H9 (cell line): ENCODE measurements at regions not wholly inside any gene's neighbourhood (a gene's known extent, or its start where the extent isn't known, plus 50 kb on each side); places are given as distances from the start of the nearest gene placed in this dataset.
A peak's percentile ranks its signal among the peaks of the same experiment; 100 is the strongest.

Source experiments
- DNase-seq: peaks from one replicate; pipeline ENCODE4 v3.0.0-alpha.2; 2017
- H2AFZ ChIP-seq: one replicate; pipeline ENCODE4 v1.6.1; 2013; ENCODE audit warnings: mild to moderate bottlenecking, low read length, control low read depth, moderate library complexity
- H2AK5ac ChIP-seq: 2 replicates; pipeline ENCODE4 v1.6.1; 2013; ENCODE audit warnings: low read length, control low read depth, mixed read lengths; ENCODE audit not compliant: insufficient read length
- H2BK120ac ChIP-seq: one replicate; pipeline ENCODE4 v1.6.1; 2013; ENCODE audit warnings: low read depth, mild to moderate bottlenecking, low read length, control low read depth, inconsistent platforms; ENCODE audit not compliant: poor library complexity, severe bottlenecking
- H2BK12ac ChIP-seq: 2 replicates; pipeline ENCODE4 v1.6.1; 2013; ENCODE audit warnings: low read length, control low read depth, mixed read lengths, low read depth; ENCODE audit not compliant: insufficient read length
- H2BK15ac ChIP-seq: 2 replicates; pipeline ENCODE4 v1.6.1; 2013; ENCODE audit warnings: low read depth, low read length, control low read depth
- H2BK20ac ChIP-seq: one replicate; pipeline ENCODE4 v1.6.1; 2013; ENCODE audit warnings: low read depth, mild to moderate bottlenecking, low read length, control low read depth, inconsistent platforms; ENCODE audit not compliant: poor library complexity, severe bottlenecking
- H2BK5ac ChIP-seq: 2 replicates; pipeline ENCODE4 v1.6.1; 2013; ENCODE audit warnings: low read length, control low read depth, mixed read lengths; ENCODE audit not compliant: insufficient read length
- H3K14ac ChIP-seq: 2 replicates; pipeline ENCODE4 v1.6.1; 2013; ENCODE audit warnings: low read length, control low read depth; ENCODE audit not compliant: insufficient read depth
- H3K18ac ChIP-seq: 2 replicates; pipeline ENCODE4 v1.6.1; 2013; ENCODE audit warnings: low read depth, mild to moderate bottlenecking, mixed read lengths, low read length, control low read depth; ENCODE audit not compliant: insufficient read length
- H3K23ac ChIP-seq: 2 replicates; pipeline ENCODE4 v1.6.1; 2013; ENCODE audit warnings: low read length, control low read depth, mixed read lengths, low read depth; ENCODE audit not compliant: insufficient read length
- H3K23me2 ChIP-seq: 2 replicates; pipeline ENCODE4 v1.6.1; 2013; ENCODE audit warnings: low read depth, mild to moderate bottlenecking, mixed read lengths, low read length, control low read depth; ENCODE audit not compliant: insufficient read length, poor library complexity, severe bottlenecking
- H3K27ac ChIP-seq: 2 replicates; pipeline ENCODE4 v1.5.1; 2013; ENCODE audit warnings: low read length, control low read depth, mixed read lengths, low read depth; ENCODE audit not compliant: insufficient read length
- H3K27me3 ChIP-seq: 2 replicates; pipeline ENCODE4 v1.6.1; 2013; ENCODE audit warnings: low read length, control low read depth, inconsistent platforms; ENCODE audit not compliant: insufficient read depth
- H3K4ac ChIP-seq: 2 replicates; pipeline ENCODE4 v1.6.1; 2013; ENCODE audit warnings: low read depth, mild to moderate bottlenecking, control low read depth, inconsistent platforms, low read length, moderate library complexity
- H3K4me1 ChIP-seq: 2 replicates; pipeline ENCODE4 v1.6.1; 2013; ENCODE audit warnings: low read length, control low read depth, inconsistent platforms; ENCODE audit not compliant: insufficient read depth
- H3K4me2 ChIP-seq: 2 replicates; pipeline ENCODE4 v1.6.1; 2013; ENCODE audit warnings: low read length, control low read depth, mixed read lengths; ENCODE audit not compliant: insufficient read length, insufficient read depth
- H3K56ac ChIP-seq: 2 replicates; pipeline ENCODE4 v1.6.1; 2013; ENCODE audit warnings: low read depth, mild to moderate bottlenecking, mixed read lengths, low read length, control low read depth; ENCODE audit not compliant: insufficient read length
- H3K79me1 ChIP-seq: 2 replicates; pipeline ENCODE4 v1.6.1; 2013; ENCODE audit warnings: low read depth, mild to moderate bottlenecking, moderate library complexity, low read length, control low read depth, inconsistent platforms; ENCODE audit not compliant: insufficient read depth, poor library complexity, severe bottlenecking
- H3K79me2 ChIP-seq: 2 replicates; pipeline ENCODE4 v1.6.1; 2013; ENCODE audit warnings: low read length, control low read depth, inconsistent platforms; ENCODE audit not compliant: insufficient read depth
- H3K9ac ChIP-seq: 2 replicates; pipeline ENCODE4 v1.6.1; 2013; ENCODE audit warnings: low read length, control low read depth, mixed read lengths; ENCODE audit not compliant: insufficient read length; ENCODE audit errors: extremely low read depth
- H3K9me3 ChIP-seq: one replicate; pipeline ENCODE4 v1.6.1; 2013; ENCODE audit warnings: low read depth, low read length, inconsistent platforms; ENCODE audit not compliant: control insufficient read depth
- H3T11ph ChIP-seq: one replicate; pipeline ENCODE4 v1.6.1; 2013; ENCODE audit warnings: mild to moderate bottlenecking, low read length, control low read depth, inconsistent platforms
- H4K20me1 ChIP-seq: one replicate; pipeline ENCODE4 v1.6.1; 2013; ENCODE audit not compliant: control insufficient read depth, insufficient read length, insufficient read depth
- H4K5ac ChIP-seq: 2 replicates; pipeline ENCODE4 v1.6.1; 2013; ENCODE audit warnings: low read depth, mild to moderate bottlenecking, mixed read lengths, low read length, control low read depth; ENCODE audit not compliant: insufficient read length
- H4K8ac ChIP-seq: replicated peaks from 2 replicates; pipeline ENCODE4 v1.6.1; 2013; ENCODE audit warnings: low read length, control low read depth, mixed read lengths, low read depth; ENCODE audit not compliant: insufficient read length
- H4K91ac ChIP-seq: 2 replicates; pipeline ENCODE4 v1.6.1; 2013; ENCODE audit warnings: low read depth, mild to moderate bottlenecking, moderate library complexity, mixed read lengths, low read length, control low read depth; ENCODE audit not compliant: insufficient read length
- H3K27ac Mint-ChIP-seq, 3 experiments: 2 replicates in 2 of 3; 3 replicates in 1 of 3; pipeline ENCODE4 v1.8.0; 2020 to 2021; ENCODE audit warnings: mixed read lengths in 3 of 3, mild to moderate bottlenecking in 1 of 3, moderate library complexity in 1 of 3
- H3K27me3 Mint-ChIP-seq: 2 replicates; pipeline ENCODE4 v1.8.0; 2021; ENCODE audit warnings: low read depth, mild to moderate bottlenecking, moderate library complexity, mixed read lengths
- H3K36me3 Mint-ChIP-seq, 3 experiments: 2 replicates in 2 of 3; 3 replicates in 1 of 3; pipeline ENCODE4 v1.8.0; 2020 to 2021; ENCODE audit warnings: low read depth in 3 of 3, mixed read lengths in 3 of 3; ENCODE audit not compliant: insufficient read depth in 1 of 3
- H3K4me1 Mint-ChIP-seq, 2 experiments: 2 replicates each; pipeline ENCODE4 v1.8.0; 2020; ENCODE audit warnings: mixed read lengths in 2 of 2
- H3K4me3 Mint-ChIP-seq, 2 experiments: 2 replicates in 1 of 2; 3 replicates in 1 of 2; pipeline ENCODE4 v1.8.0; 2020 to 2021; ENCODE audit warnings: mild to moderate bottlenecking in 2 of 2, mixed read lengths in 2 of 2, moderate library complexity in 1 of 2
- H3K9me3 Mint-ChIP-seq, 2 experiments: 2 replicates in 1 of 2; 3 replicates in 1 of 2; pipeline ENCODE4 v1.8.0; 2020; ENCODE audit warnings: mild to moderate bottlenecking in 2 of 2, mixed read lengths in 2 of 2, moderate library complexity in 1 of 2
- whole genome bisulfite sequencing: extraction: QIAGEN DNeasy Blood & Tissue Kit; methylation state at CpG from one replicate; pipeline ENCODE4 v1.1.7; 2013; ENCODE audit warnings: missing lambda C conversion rate, low lambda C conversion rate, mixed read lengths; ENCODE audit not compliant: insufficient read length; ENCODE audit errors: extremely low coverage; 5-methylcytosine and 5-hydroxymethylcytosine counted together
- TF ChIP-seq, protein P1 (sequence below): fragments of 200-600 bp; sonication (generic); conservative IDR thresholded peaks from 3 replicates; pipeline ENCODE4 v1.8.0; 2021; ENCODE audit warnings: antibody characterized with exemption, mild to moderate bottlenecking

DNA sequence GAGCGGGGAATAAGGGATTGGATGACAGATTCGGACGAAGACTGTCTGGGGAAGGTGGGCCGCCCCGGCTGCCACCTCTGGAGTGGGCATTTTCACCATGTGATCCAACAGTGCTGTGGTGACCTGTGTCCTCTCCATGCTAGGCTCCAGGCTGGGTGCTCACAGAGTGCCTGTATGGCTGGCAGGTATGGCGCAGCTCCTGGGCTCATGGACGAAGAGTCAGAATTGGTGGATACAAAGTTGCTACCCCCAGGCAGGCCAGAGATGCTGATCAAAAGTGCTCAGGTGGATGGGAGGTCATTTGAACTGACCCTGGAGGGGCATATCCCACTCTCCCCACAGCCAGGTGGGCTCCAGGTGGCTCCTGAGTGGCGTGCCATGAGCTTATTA, 111.3 kb upstream of the UQCRFS1 start:
- Histone ChIP-seq H3K14ac (no peak overlapping the region), H2BK12ac (no peak overlapping the region), H2AK5ac (no peak overlapping the region), H3K9ac (no peak overlapping the region), H2BK5ac (no peak overlapping the region), H3K56ac (no peak overlapping the region), H2BK120ac (no peak overlapping the region), H3K79me2 (no peaks in the 10 kb centered on the region), H3K27me3 (no peaks in the 10 kb centered on the region), H3K18ac (no peak overlapping the region), H3K23ac (no peak overlapping the region), H3K79me1 (no peaks in the 10 kb centered on the region), H3K4ac (no peak overlapping the region), H2BK20ac (no peak overlapping the region), H2AFZ (no peak overlapping the region), H3K4me2 (no peak overlapping the region), H3K27ac (no peak overlapping the region), H3K4me1 (no peaks in the 10 kb centered on the region), H2BK15ac (no peak overlapping the region), H3T11ph (no peak overlapping the region), H4K8ac (no peak overlapping the region), H3K9me3 (no peaks in the 10 kb centered on the region), H4K91ac (no peak overlapping the region), H4K20me1 (no peaks in the 10 kb centered on the region), H4K5ac (no peak overlapping the region), H3K23me2 (no peaks in the 10 kb centered on the region)
- peaks cover 2 to 10% of the 10 kb centered on the region in 2 experiments; a peak in 4 of 5 replicates for H3K9me3 Mint-ChIP-seq
- H3K27me3 Mint-ChIP-seq = peaks cover 28% of the 10 kb centered on the region
- no peak overlapping the region; a peak in 1 of 5 replicates for H3K4me3 Mint-ChIP-seq
- DNase-seq = no peak
- TF ChIP-seq, protein P1, sequence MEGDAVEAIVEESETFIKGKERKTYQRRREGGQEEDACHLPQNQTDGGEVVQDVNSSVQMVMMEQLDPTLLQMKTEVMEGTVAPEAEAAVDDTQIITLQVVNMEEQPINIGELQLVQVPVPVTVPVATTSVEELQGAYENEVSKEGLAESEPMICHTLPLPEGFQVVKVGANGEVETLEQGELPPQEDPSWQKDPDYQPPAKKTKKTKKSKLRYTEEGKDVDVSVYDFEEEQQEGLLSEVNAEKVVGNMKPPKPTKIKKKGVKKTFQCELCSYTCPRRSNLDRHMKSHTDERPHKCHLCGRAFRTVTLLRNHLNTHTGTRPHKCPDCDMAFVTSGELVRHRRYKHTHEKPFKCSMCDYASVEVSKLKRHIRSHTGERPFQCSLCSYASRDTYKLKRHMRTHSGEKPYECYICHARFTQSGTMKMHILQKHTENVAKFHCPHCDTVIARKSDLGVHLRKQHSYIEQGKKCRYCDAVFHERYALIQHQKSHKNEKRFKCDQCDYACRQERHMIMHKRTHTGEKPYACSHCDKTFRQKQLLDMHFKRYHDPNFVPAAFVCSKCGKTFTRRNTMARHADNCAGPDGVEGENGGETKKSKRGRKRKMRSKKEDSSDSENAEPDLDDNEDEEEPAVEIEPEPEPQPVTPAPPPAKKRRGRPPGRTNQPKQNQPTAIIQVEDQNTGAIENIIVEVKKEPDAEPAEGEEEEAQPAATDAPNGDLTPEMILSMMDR = no peak
- H3K36me3 Mint-ChIP-seq = 0 out of 7 replicates have a peak, but pooled peaks cover 0 to 3% (median 0%) of the 10 kb centered on the region in 3 experiments
- peak overlapping the region in 1 of 3 experiments; percentile 32; a peak in 1 of 7 replicates for H3K27ac Mint-ChIP-seq
- H3K4me1 Mint-ChIP-seq = peaks cover 13 to 15% of the 10 kb centered on the region in 2 experiments
- no CpG with 5 or more reads among the region's 8 CpGs for WGBS
